Fibroblast of the aortic adventitia (primary cell): ENCODE measurements at regions not wholly inside any gene's neighbourhood (a gene's known extent, or its start where the extent isn't known, plus 50 kb on each side); places are given as distances from the start of the nearest gene placed in this dataset.
A peak's percentile ranks its signal among the peaks of the same experiment; 100 is the strongest.

Source experiments
- DNase-seq: peaks from one replicate; pipeline ENCODE4 v3.0.0-alpha.2; 2010; ENCODE audit warnings: low read depth
- H3K4me3 ChIP-seq: 2 replicates; pipeline ENCODE4 v1.5.1; 2011; ENCODE audit warnings: low read depth, mild to moderate bottlenecking, control low read depth, low read length, moderate library complexity
- CTCF ChIP-seq: IDR thresholded peaks from 2 replicates; pipeline ENCODE4 v1.5.1; 2011; ENCODE audit warnings: mild to moderate bottlenecking, low read length, control low read depth, inconsistent platforms; ENCODE audit not compliant: insufficient read depth

GRCh38 chr4:185931986-185932385 is 120.0 kb upstream of the SORBS2 start:
- peak overlapping the region; percentile 22 for H3K4me3 ChIP-seq
- DNase-seq = no peak
- no peak for TF ChIP-seq CTCF

- TF ChIP-seq CTCF = no peak
- H3K4me3 ChIP-seq = peak overlapping the region; percentile 6
- peak; percentile 69 for DNase-seq
These were observed 120.5 kb upstream of the SORBS2 start for GRCh38 chr4:185932491-185932890.

GRCh38 chr4:185933078-185933581 is 121.1 kb upstream of the SORBS2 start:
- TF ChIP-seq CTCF = no peak
- DNase-seq = peak; percentile 70
- H3K4me3 ChIP-seq = peak overlapping the region; percentile 20

- H3K4me3 ChIP-seq = no peak overlapping the region
- no peak for TF ChIP-seq CTCF
- DNase-seq = peak; percentile 30
These were observed 124.8 kb upstream of the SORBS2 start for GRCh38 chr4:185936650-185937376.

- no peak for TF ChIP-seq CTCF
- no peak for DNase-seq
- H3K4me3 ChIP-seq = no peak overlapping the region
These were observed 126.7 kb upstream of the SORBS2 start for GRCh38 chr4:185938654-185939053.

GRCh38 chr4:185941461-185941860 is 127.5 kb upstream of the TLR3 start:
- H3K4me3 ChIP-seq = no peak overlapping the region
- peak; percentile 32 for DNase-seq
- TF ChIP-seq CTCF = no peak
